Ascending aorta (tissue), 2 donors: ENCODE measurements at regions not wholly inside any gene's neighbourhood (a gene's known extent, or its start where the extent isn't known, plus 50 kb on each side); places are given as distances from the start of the nearest gene placed in this dataset.
"Not testable (repeated sequence)": the region's sequence is repeated elsewhere in the genome, so short reads cannot be mapped to it uniquely, and the experiment has no call there.

Experiments
- DNase-seq, 2 donors: peaks; one replicate each; pipeline ENCODE4 v3.0.0-alpha.2; 2019; ENCODE audit warnings: low spot score in 2 of 2
- H3K27ac ChIP-seq, 2 donors: fragments of 200-600 bp; sonication (generic); one replicate each; pipeline ENCODE4 v1.5.1; 2016 to 2017; ENCODE audit warnings: mild to moderate bottlenecking in 1 of 2
- H3K27me3 ChIP-seq: fragments of 200-600 bp; sonication (generic); one replicate; pipeline ENCODE4 v1.5.1; 2017
- H3K36me3 ChIP-seq, 2 donors: fragments of 200-600 bp; sonication (generic); one replicate each; pipeline ENCODE4 v1.5.1; 2016
- H3K4me1 ChIP-seq, 2 donors: fragments of 200-600 bp; sonication (generic); one replicate each; pipeline ENCODE4 v1.5.1; 2016 to 2017; ENCODE audit warnings: mild to moderate bottlenecking in 1 of 2
- H3K4me3 ChIP-seq, 2 donors: fragments of 200-600 bp; sonication (generic); one replicate each; pipeline ENCODE4 v1.5.1; 2016 to 2017; ENCODE audit warnings: mild to moderate bottlenecking in 1 of 2
- H3K9me3 ChIP-seq, 2 donors: fragments of 200-600 bp; sonication (generic); one replicate each; pipeline ENCODE4 v1.5.1; 2016
- CTCF ChIP-seq, 3 experiments: fragments of 200-600 bp in 2 of 3; fragments of 450-650 bp in 1 of 3; sonication (generic) in 2 of 3; IDR thresholded peaks; one replicate each; pipeline ENCODE4 v1.5.1; 2016 to 2019; ENCODE audit warnings: antibody characterized with exemption in 3 of 3, mild to moderate bottlenecking in 1 of 3, moderate library complexity in 1 of 3
- intact Hi-C: fragments of 100-400 bp; cut with DNase I; formaldehyde crosslinking; loops from one replicate; pipeline ENCODE4 v1.15.1; 2023

GRCh38 chr7:17109020-17109419 is 189.4 kb upstream of the AHR start:
- H3K27ac ChIP-seq = no peak overlapping the region
- no peak for DNase-seq
- no peaks in the 10 kb centered on the region for H3K36me3 ChIP-seq
- intact Hi-C loops = no loop called here
- TF ChIP-seq CTCF (IDR thresholded peaks at IDR 0.05) = no peak
- peaks cover 0 to 3% of the 10 kb centered on the region in 2 donors for H3K4me1 ChIP-seq
- H3K27me3 ChIP-seq = no peaks in the 10 kb centered on the region
- no peak overlapping the region for H3K4me3 ChIP-seq
- H3K9me3 ChIP-seq = no peaks in the 10 kb centered on the region

- H3K9me3 ChIP-seq, DNase-seq, H3K27me3 ChIP-seq, intact Hi-C loops, H3K36me3 ChIP-seq, H3K27ac ChIP-seq, H3K4me3 ChIP-seq, H3K4me1 ChIP-seq: not testable (repeated sequence)
Measured at GRCh38 chr7:17113770-17114169, 184.7 kb upstream of the AHR start.

GRCh38 chr7:17118412-17118811 is 180.0 kb upstream of the AHR start:
- intact Hi-C loops = no loop called here
- Histone ChIP-seq H3K4me3 (no peak overlapping the region), H3K9me3 (no peaks in the 10 kb centered on the region), H3K4me1 (no peaks in the 10 kb centered on the region), H3K27me3 (no peaks in the 10 kb centered on the region), H3K27ac (no peak overlapping the region), H3K36me3 (no peaks in the 10 kb centered on the region)
- TF ChIP-seq CTCF (IDR thresholded peaks at IDR 0.05) = no peak
- no peak for DNase-seq

- Histone ChIP-seq H3K36me3 (no peaks in the 10 kb centered on the region), H3K9me3 (no peaks in the 10 kb centered on the region), H3K27me3 (no peaks in the 10 kb centered on the region), H3K4me1 (no peaks in the 10 kb centered on the region), H3K4me3 (no peak overlapping the region), H3K27ac (no peak overlapping the region)
- intact Hi-C loops = no loop called here
- no peak for DNase-seq
- TF ChIP-seq CTCF (IDR thresholded peaks at IDR 0.05) = no peak
Measured at GRCh38 chr7:17120756-17121155, 177.7 kb upstream of the AHR start.

GRCh38 chr7:17121671-17122070 is 176.8 kb upstream of the AHR start:
- H3K27ac ChIP-seq = no peak overlapping the region
- no peaks in the 10 kb centered on the region for H3K36me3 ChIP-seq
- no peaks in the 10 kb centered on the region for H3K4me1 ChIP-seq
- intact Hi-C loops = no loop called here
- H3K9me3 ChIP-seq = no peaks in the 10 kb centered on the region
- H3K27me3 ChIP-seq = no peaks in the 10 kb centered on the region
- no peak for DNase-seq
- H3K4me3 ChIP-seq = no peak overlapping the region
- no peak for TF ChIP-seq CTCF (IDR thresholded peaks at IDR 0.05)

GRCh38 chr7:17123020-17123419 is 175.4 kb upstream of the AHR start:
- Histone ChIP-seq H3K9me3 (no peaks in the 10 kb centered on the region), H3K27me3 (no peaks in the 10 kb centered on the region), H3K4me3 (no peak overlapping the region), H3K27ac (no peak overlapping the region), H3K4me1 (no peaks in the 10 kb centered on the region), H3K36me3 (no peaks in the 10 kb centered on the region)
- TF ChIP-seq CTCF (IDR thresholded peaks at IDR 0.05) = no peak
- DNase-seq = no peak
- intact Hi-C loops = no loop called here
